ENCODE measurements at regions not wholly inside any gene's neighbourhood (a gene's known extent, or its start where the extent isn't known, plus 50 kb on each side); places are given as distances from the start of the nearest gene placed in this dataset.
"Not testable (repeated sequence)": the region's sequence is repeated elsewhere in the genome, so short reads cannot be mapped to it uniquely, and the experiment has no call there.

GRCh38 chr12:131314524-131315090, 360.9 kb downstream of the ADGRD1 start:
- DNase-seq (ENCODE audit: low read depth) = no peak

- DNase-seq (ENCODE audit: low read depth) = no peak
Observed at GRCh38 chr12:131315601-131316000, 361.9 kb downstream of the ADGRD1 start.

GRCh38 chr12:131316388-131316787, 362.7 kb downstream of the ADGRD1 start:
- DNase-seq (ENCODE audit: low read depth) = no peak

- no peak for DNase-seq (ENCODE audit: low read depth)
Observed at GRCh38 chr12:131318045-131318685, 364.5 kb downstream of the ADGRD1 start.

GRCh38 chr12:131321988-131322387, 368.3 kb downstream of the ADGRD1 start:
- no peak for DNase-seq (ENCODE audit: low read depth)

- DNase-seq (ENCODE audit: low read depth) = not testable (repeated sequence)
Observed at GRCh38 chr12:131322460-131322859, 368.8 kb downstream of the ADGRD1 start.

- DNase-seq (ENCODE audit: low read depth) = no peak
Observed at GRCh38 chr12:131323879-131324278, 370.2 kb downstream of the ADGRD1 start.

GRCh38 chr12:131327521-131328488, 374.1 kb downstream of the ADGRD1 start:
- DNase-seq (ENCODE audit: low read depth) = no peak

GRCh38 chr12:131328861-131329845, 375.4 kb downstream of the ADGRD1 start:
- not testable (repeated sequence) for DNase-seq (ENCODE audit: low read depth)

- DNase-seq (ENCODE audit: low read depth) = no peak
Observed at GRCh38 chr12:131330106-131330815, 376.6 kb downstream of the ADGRD1 start.

GRCh38 chr12:131331148-131331750, 377.5 kb downstream of the ADGRD1 start:
- no peak for DNase-seq (ENCODE audit: low read depth)

- DNase-seq (ENCODE audit: low read depth) = no peak
Observed at GRCh38 chr12:131332224-131332623, 378.5 kb downstream of the ADGRD1 start.

- no peak for DNase-seq (ENCODE audit: low read depth)
Observed at GRCh38 chr12:131333136-131333535, 377.8 kb upstream of the SFSWAP start.

GRCh38 chr12:131333621-131334440, 377.1 kb upstream of the SFSWAP start:
- no peak for DNase-seq (ENCODE audit: low read depth)

GRCh38 chr12:131334835-131335234, 376.1 kb upstream of the SFSWAP start:
- DNase-seq (ENCODE audit: low read depth) = no peak

- DNase-seq (ENCODE audit: low read depth) = no peak
Observed at GRCh38 chr12:131335456-131335855, 375.4 kb upstream of the SFSWAP start.

GRCh38 chr12:131337861-131338260, 373.0 kb upstream of the SFSWAP start:
- DNase-seq (ENCODE audit: low read depth) = not testable (repeated sequence)

GRCh38 chr12:131340616-131341210, 370.2 kb upstream of the SFSWAP start:
- no peak for DNase-seq (ENCODE audit: low read depth)

GRCh38 chr12:131341608-131342007, 369.3 kb upstream of the SFSWAP start:
- DNase-seq (ENCODE audit: low read depth) = not testable (repeated sequence)

Data from iris pigment epithelial cell (primary cell).